IMR-90 (cell line): ENCODE measurements at regions not wholly inside any gene's neighbourhood (a gene's known extent, or its start where the extent isn't known, plus 50 kb on each side); places are given as distances from the start of the nearest gene placed in this dataset.

ENCODE experiments used
- ATAC-seq: fragments of 200-7000 bp; cut with Tn5 transposase; 2 replicates; pipeline ENCODE4 v1.9.1; 2020; ENCODE audit warnings: low read depth, mild to moderate bottlenecking, moderate library complexity
- BruUV-seq: library from RNA; stranded (reverse); fragments of 400-500 nt; replicated peaks from 2 replicates; lab custom pipeline; 2021; lab: Mats Ljungman, UMichigan
- CTCF ChIA-PET: fragments of 300-600 bp; formaldehyde crosslinking; extraction: SDS; loops from one replicate; lab custom pipeline; 2021; ENCODE audit warnings: antibody characterized with exemption; lab: Yijun Ruan, JAX
- POLR2A ChIA-PET: fragments of 300-600 bp; sonication (Branson Sonifier 250); formaldehyde crosslinking; loops from one replicate; lab custom pipeline; 2022; ENCODE audit warnings: antibody characterized with exemption; ENCODE audit not compliant: unreplicated experiment; lab: Charles Lee
- DNase-seq: peaks from one replicate; pipeline ENCODE4 v3.0.0; 2013
- H2AFZ ChIP-seq: replicated peaks from 2 replicates; pipeline ENCODE3; 2013; ENCODE audit warnings: low read length, mild to moderate bottlenecking; ENCODE audit not compliant: poor library complexity
- H2AK5ac ChIP-seq: 2 replicates; pipeline ENCODE4 v1.6.1; 2013; ENCODE audit warnings: low read depth, low read length, inconsistent platforms
- H2AK9ac ChIP-seq: replicated peaks from 2 replicates; pipeline ENCODE3; 2013; ENCODE audit warnings: mild to moderate bottlenecking, low read depth, low read length, moderate library complexity; ENCODE audit not compliant: poor library complexity
- H2BK120ac ChIP-seq: 2 replicates; pipeline ENCODE4 v1.6.1; 2013; ENCODE audit warnings: low read depth, low read length, inconsistent platforms
- H2BK15ac ChIP-seq: 3 replicates; pipeline ENCODE4 v1.6.1; 2013; ENCODE audit warnings: low read depth, low read length, inconsistent platforms
- H2BK20ac ChIP-seq: 2 replicates; pipeline ENCODE4 v1.6.1; 2013; ENCODE audit warnings: low read depth, mild to moderate bottlenecking, inconsistent platforms, low read length, moderate library complexity
- H2BK5ac ChIP-seq: 2 replicates; pipeline ENCODE4 v1.6.1; 2013; ENCODE audit warnings: mild to moderate bottlenecking, low read depth, low read length, inconsistent platforms; ENCODE audit not compliant: poor library complexity, severe bottlenecking
- H3K14ac ChIP-seq: replicated peaks from 2 replicates; pipeline ENCODE4 v1.6.1; 2013; ENCODE audit warnings: low read depth, low read length, inconsistent platforms
- H3K18ac ChIP-seq: 2 replicates; pipeline ENCODE4 v1.6.1; 2013; ENCODE audit warnings: low read depth, low read length, control low read depth
- H3K23ac ChIP-seq: 2 replicates; pipeline ENCODE4 v1.6.1; 2013; ENCODE audit warnings: low read depth, low read length, inconsistent platforms
- H3K27ac ChIP-seq: 2 replicates; pipeline ENCODE4 v1.5.1; 2013; ENCODE audit warnings: mild to moderate bottlenecking, control low read depth, low read length; ENCODE audit not compliant: insufficient read depth
- H3K27me3 ChIP-seq: 2 replicates; pipeline ENCODE4 v1.6.1; 2013; ENCODE audit warnings: low read length; ENCODE audit not compliant: control insufficient read depth, insufficient read depth
- H3K36me3 ChIP-seq: 2 replicates; pipeline ENCODE4 v1.6.1; 2013; ENCODE audit warnings: low read length, mixed read lengths; ENCODE audit not compliant: control insufficient read depth, insufficient read depth
- H3K4ac ChIP-seq: 2 replicates; pipeline ENCODE4 v1.6.1; 2013; ENCODE audit warnings: low read depth, low read length, inconsistent platforms
- H3K4me1 ChIP-seq: 2 replicates; pipeline ENCODE4 v1.6.1; 2013; ENCODE audit warnings: low read length, mixed read lengths; ENCODE audit not compliant: control insufficient read depth, insufficient read depth
- H3K4me2 ChIP-seq: 2 replicates; pipeline ENCODE4 v1.6.1; 2013; ENCODE audit warnings: low read depth, mild to moderate bottlenecking, control low read depth, low read length, moderate library complexity
- H3K4me3 ChIP-seq: 2 replicates; pipeline ENCODE4 v1.5.1; 2013; ENCODE audit warnings: low read depth, mild to moderate bottlenecking, control low read depth, low read length, moderate library complexity; ENCODE audit not compliant: insufficient read depth
- H3K56ac ChIP-seq: 2 replicates; pipeline ENCODE4 v1.6.1; 2013; ENCODE audit warnings: low read length, inconsistent platforms; ENCODE audit not compliant: insufficient read depth; ENCODE audit errors: extremely low read depth
- H3K79me1 ChIP-seq, 2 experiments: 2 replicates each; pipeline ENCODE4 v1.6.1; 2013; ENCODE audit warnings: low read length in 2 of 2, inconsistent platforms in 1 of 2, low read depth in 1 of 2
- H3K9ac ChIP-seq: 2 replicates; pipeline ENCODE4 v1.6.1; 2013; ENCODE audit warnings: low read depth, low read length, control low read depth
- H3K9me1 ChIP-seq: 2 replicates; pipeline ENCODE4 v1.6.1; 2013; ENCODE audit warnings: low read length, inconsistent platforms; ENCODE audit not compliant: insufficient read depth
- H3K9me3 ChIP-seq: 2 replicates; pipeline ENCODE4 v1.6.1; 2013; ENCODE audit warnings: low read length; ENCODE audit not compliant: control insufficient read depth, insufficient read depth
- H4K20me1 ChIP-seq: 2 replicates; pipeline ENCODE4 v1.6.1; 2013; ENCODE audit warnings: low read length, inconsistent platforms; ENCODE audit not compliant: insufficient read depth
- H4K5ac ChIP-seq: 2 replicates; pipeline ENCODE4 v1.6.1; 2013; ENCODE audit warnings: mild to moderate bottlenecking, low read depth, low read length, control low read depth
- H4K8ac ChIP-seq, 2 experiments: 2 replicates each; pipeline ENCODE4 v1.6.1; 2013; ENCODE audit warnings: low read depth in 2 of 2, low read length in 2 of 2, control low read depth in 1 of 2, inconsistent platforms in 1 of 2
- H4K91ac ChIP-seq: 2 replicates; pipeline ENCODE4 v1.6.1; 2013; ENCODE audit warnings: low read depth, low read length, inconsistent platforms; ENCODE audit not compliant: insufficient read depth
- BHLHE40 ChIP-seq: fragments of 150-350 bp; IDR thresholded peaks from 2 replicates; pipeline ENCODE4 v1.6.1; 2016; ENCODE audit warnings: mild to moderate bottlenecking, low read depth, low read length
- CHD1 ChIP-seq: IDR thresholded peaks from 2 replicates; pipeline ENCODE4 v1.6.1; 2012; ENCODE audit warnings: low read depth, low read length, improper control_type of control experiment
- ELK1 ChIP-seq: fragments of 150-350 bp; IDR thresholded peaks from 2 replicates; pipeline ENCODE4 v1.6.1; 2016; ENCODE audit warnings: low read depth, mild to moderate bottlenecking, low read length, moderate library complexity, borderline replicate concordance
- MAZ ChIP-seq: IDR thresholded peaks from 2 replicates; pipeline ENCODE4 v1.6.1; 2012; ENCODE audit warnings: low read depth, mild to moderate bottlenecking, low read length, improper control_type of control experiment, moderate library complexity, borderline replicate concordance
- MXI1 ChIP-seq: IDR thresholded peaks from 2 replicates; pipeline ENCODE4 v1.6.1; 2012; ENCODE audit warnings: low read depth, mild to moderate bottlenecking, low read length, moderate library complexity, borderline replicate concordance
- RAD21 ChIP-seq: IDR thresholded peaks from 2 replicates; pipeline ENCODE4 v1.6.1; 2012; ENCODE audit warnings: low read length, improper control_type of control experiment
- RCOR1 ChIP-seq: IDR thresholded peaks from 2 replicates; pipeline ENCODE4 v1.6.1; 2012; ENCODE audit warnings: mild to moderate bottlenecking, low read length, improper control_type of control experiment; ENCODE audit not compliant: insufficient replicate concordance
- RFX5 ChIP-seq: IDR thresholded peaks from 2 replicates; pipeline ENCODE4 v1.8.0; 2012; ENCODE audit warnings: low read depth, mild to moderate bottlenecking, low read length, moderate library complexity
- SMC3 ChIP-seq: fragments of 150-350 bp; IDR thresholded peaks from 2 replicates; pipeline ENCODE4 v1.6.1; 2016; ENCODE audit warnings: low read depth, mild to moderate bottlenecking, antibody characterized with exemption, low read length, moderate library complexity
- USF2 ChIP-seq: fragments of 150-350 bp; IDR thresholded peaks from 2 replicates; pipeline ENCODE4 v1.6.1; 2017; ENCODE audit warnings: mild to moderate bottlenecking, antibody characterized with exemption, low read length, low read depth
- WGBS, 2 experiments: methylation state at CpG; one replicate each; pipeline versions ENCODE4 v1.1.5 to v1.1.7; 2013; ENCODE audit warnings: missing lambda C conversion rate in 2 of 2; ENCODE audit not compliant: insufficient read length in 1 of 2; ENCODE audit errors: extremely low coverage in 2 of 2; 5-methylcytosine and 5-hydroxymethylcytosine counted together
- dilution Hi-C: fragments of 300-500 bp; cut with HindIII; formaldehyde crosslinking; loops from one replicate; pipeline ENCODE4 v1.14.3; 2018; ENCODE audit warnings: low sequenced_read_pairs; ENCODE audit not compliant: unreplicated experiment
- in situ Hi-C: fragments of 300-500 bp; cut with MboI; formaldehyde crosslinking; loops from 3 replicates; pipeline ENCODE4 v1.14.3; 2019; ENCODE audit warnings: low sequenced_read_pairs, inconsistent platforms, mixed read lengths
- intact Hi-C: fragments of 100-400 bp; cut with micrococcal nuclease; formaldehyde crosslinking; loops from 2 replicates; pipeline ENCODE4 v1.10.0; 2022

- no peaks in the 10 kb centered on the region for H3K4me1 ChIP-seq
- DNase-seq (no peak), ATAC-seq (no peak)
- H4K8ac ChIP-seq, result no peak overlapping the region
- H2BK120ac ChIP-seq, result no peak overlapping the region
- no peak overlapping the region for H2AFZ ChIP-seq
- H3K4me2 ChIP-seq, result no peak overlapping the region
- intact Hi-C loops (no loop called here), in situ Hi-C loops (no loop called here), dilution Hi-C loops (no loop called here)
- no TSS peak for BruUV-seq
- H2BK15ac ChIP-seq, result no peak overlapping the region
- H3K36me3 ChIP-seq, result no peaks in the 10 kb centered on the region
- H3K9ac ChIP-seq, result no peak overlapping the region
- no peak overlapping the region for H4K91ac ChIP-seq
- H3K9me3 ChIP-seq, result no peaks in the 10 kb centered on the region
- POLR2A ChIA-PET, result no interaction called here
- no peak overlapping the region for H3K18ac ChIP-seq
- no peak overlapping the region for H3K27ac ChIP-seq
- H3K23ac ChIP-seq, result no peak overlapping the region
- H3K9me1 ChIP-seq, result no peaks in the 10 kb centered on the region
- no peak overlapping the region for H3K4me3 ChIP-seq
- TF ChIP-seq ELK1 (no peak), RAD21 (no peak), SMC3 (no peak), RFX5 (no peak), MAZ (no peak), BHLHE40 (no peak), CHD1 (no peak), MXI1 (no peak), USF2 (no peak), RCOR1 (no peak)
- no peak overlapping the region for H3K14ac ChIP-seq
- no peak overlapping the region for H2AK9ac ChIP-seq
- no peaks in the 10 kb centered on the region for H3K79me1 ChIP-seq
- CTCF ChIA-PET, result no interaction called here
- no peaks in the 10 kb centered on the region for H3K27me3 ChIP-seq
- H4K20me1 ChIP-seq, result no peaks in the 10 kb centered on the region
- no peak overlapping the region for H2BK20ac ChIP-seq
- no peak overlapping the region for H2BK5ac ChIP-seq
- H3K56ac ChIP-seq, result no peak overlapping the region
- H3K4ac ChIP-seq, result no peak overlapping the region
- H4K5ac ChIP-seq, result no peak overlapping the region
- WGBS, 2 experiments, result no CpG with 5 or more reads among the region's 2 CpGs
- no peak overlapping the region for H2AK5ac ChIP-seq
These were observed 1986.1 kb downstream of the ARAP2 start for GRCh38 chr4:34258176-34258575.
